T-helper 1 cell treated with Interleukin-12 subunit alpha and Interleukin-12 subunit beta and Interleukin-4 antibody, amounts not matched to agents 30 μg/mL and 1 μg/mL, for 36 hours (primary cell): ENCODE measurements at regions not wholly inside any gene's neighbourhood (a gene's known extent, or its start where the extent isn't known, plus 50 kb on each side); places are given as distances from the start of the nearest gene placed in this dataset.
"Not testable (repeated sequence)": the region's sequence is repeated elsewhere in the genome, so short reads cannot be mapped to it uniquely, and the experiment has no call there.

Source experiments
- H3K27ac Mint-ChIP-seq: one replicate; pipeline ENCODE4 v1.8.0; 2021; ENCODE audit warnings: mild to moderate bottlenecking, mixed read lengths
- H3K27me3 Mint-ChIP-seq: one replicate; pipeline ENCODE4 v1.8.0; 2021; ENCODE audit warnings: low read depth, mixed read lengths
- H3K36me3 Mint-ChIP-seq: one replicate; pipeline ENCODE4 v1.8.0; 2021; ENCODE audit warnings: low read depth, mixed read lengths
- H3K4me1 Mint-ChIP-seq: one replicate; pipeline ENCODE4 v1.8.0; 2021; ENCODE audit warnings: low read depth, mixed read lengths
- H3K4me3 Mint-ChIP-seq: one replicate; pipeline ENCODE4 v1.8.0; 2021; ENCODE audit warnings: mild to moderate bottlenecking, moderate library complexity, mixed read lengths
- H3K9me3 Mint-ChIP-seq: one replicate; pipeline ENCODE4 v1.8.0; 2021; ENCODE audit warnings: mixed read lengths

GRCh38 chr9:40910995-40911394 lies 217.5 kb downstream of the FOXD4L6 start:
- H3K4me3 Mint-ChIP-seq, H3K27me3 Mint-ChIP-seq, H3K27ac Mint-ChIP-seq, H3K36me3 Mint-ChIP-seq, H3K4me1 Mint-ChIP-seq: not testable (repeated sequence)
- peaks cover 89% of the 10 kb centered on the region for H3K9me3 Mint-ChIP-seq

DNA sequence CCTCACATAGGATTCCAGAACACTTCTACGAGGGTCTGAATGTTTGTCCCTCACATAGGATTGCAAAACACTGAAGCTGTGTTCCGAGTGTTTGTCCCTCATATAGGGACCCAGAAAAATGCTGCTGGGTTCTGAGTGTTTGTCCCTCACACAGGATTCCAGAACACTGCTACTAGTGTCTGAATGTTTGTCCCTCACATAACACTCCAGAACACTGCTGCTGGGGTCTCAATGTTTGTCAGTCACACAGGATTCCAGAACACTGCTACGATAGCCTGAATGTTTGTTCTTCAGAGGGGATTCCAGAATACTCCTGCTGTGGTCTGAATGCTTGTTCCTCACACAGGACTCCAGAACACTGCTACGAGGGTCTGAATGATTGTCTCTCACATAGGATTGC lies 218.7 kb downstream of the FOXD4L6 start:
- no peaks in the 10 kb centered on the region for H3K4me1 Mint-ChIP-seq
- no peaks in the 10 kb centered on the region for H3K27me3 Mint-ChIP-seq
- H3K9me3 Mint-ChIP-seq = peaks cover 89% of the 10 kb centered on the region
- peaks cover 3% of the 10 kb centered on the region for H3K36me3 Mint-ChIP-seq
- H3K27ac Mint-ChIP-seq = no peak overlapping the region
- no peak overlapping the region for H3K4me3 Mint-ChIP-seq

GRCh38 chr9:40909111-40909510 lies 219.4 kb downstream of the FOXD4L6 start:
- peaks cover 89% of the 10 kb centered on the region for H3K9me3 Mint-ChIP-seq
- H3K4me1 Mint-ChIP-seq, H3K27ac Mint-ChIP-seq, H3K27me3 Mint-ChIP-seq, H3K36me3 Mint-ChIP-seq, H3K4me3 Mint-ChIP-seq: not testable (repeated sequence)

DNA sequence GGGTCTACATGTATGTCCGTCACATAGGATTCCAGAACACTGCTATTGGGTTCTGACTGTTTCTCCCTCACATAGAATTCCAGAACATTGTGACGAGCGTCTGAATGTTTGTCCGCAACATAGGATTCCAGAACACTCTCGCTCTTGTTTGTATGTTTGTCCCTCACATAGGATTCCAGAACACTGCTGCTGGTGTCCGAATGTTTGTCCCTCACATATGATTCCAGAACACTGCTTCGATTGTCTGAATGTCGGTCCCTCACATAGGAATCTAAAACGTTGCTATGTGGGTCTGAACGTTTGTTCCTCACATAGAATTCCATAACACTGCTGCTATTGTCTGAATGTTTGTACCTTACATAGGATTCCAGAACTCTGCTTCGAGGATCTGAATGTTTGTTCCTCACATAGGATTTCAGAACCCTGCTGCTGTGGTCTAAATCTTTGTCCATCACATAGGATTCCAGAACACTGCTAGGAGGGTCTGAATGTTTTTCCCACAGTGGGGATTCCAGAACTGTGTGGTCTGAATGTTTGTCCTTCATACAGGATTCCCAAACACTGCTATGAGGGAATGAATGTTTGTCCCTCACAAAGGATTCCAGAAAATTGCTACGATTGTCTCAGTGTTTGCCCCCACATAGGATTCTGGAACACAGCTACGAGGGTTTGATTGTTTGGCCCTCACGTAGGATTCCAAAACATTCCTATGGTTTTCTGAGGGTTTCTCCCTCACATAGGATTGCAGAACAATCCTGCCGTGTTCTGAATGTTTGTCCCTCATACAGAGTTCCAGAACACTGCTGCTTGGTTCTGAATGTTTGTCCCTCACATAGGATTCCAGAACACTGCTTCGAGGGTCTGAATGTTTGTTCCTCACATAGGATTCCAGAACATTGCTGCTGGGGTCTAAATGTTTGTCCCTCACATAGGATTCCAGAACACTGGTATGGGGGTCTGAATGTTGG lies 220.5 kb downstream of the FOXD4L6 start:
- no peak overlapping the region for H3K27ac Mint-ChIP-seq
- peaks cover 3% of the 10 kb centered on the region for H3K36me3 Mint-ChIP-seq
- H3K4me3 Mint-ChIP-seq = no peak overlapping the region
- no peaks in the 10 kb centered on the region for H3K27me3 Mint-ChIP-seq
- no peaks in the 10 kb centered on the region for H3K4me1 Mint-ChIP-seq
- H3K9me3 Mint-ChIP-seq = peaks cover 87% of the 10 kb centered on the region

DNA sequence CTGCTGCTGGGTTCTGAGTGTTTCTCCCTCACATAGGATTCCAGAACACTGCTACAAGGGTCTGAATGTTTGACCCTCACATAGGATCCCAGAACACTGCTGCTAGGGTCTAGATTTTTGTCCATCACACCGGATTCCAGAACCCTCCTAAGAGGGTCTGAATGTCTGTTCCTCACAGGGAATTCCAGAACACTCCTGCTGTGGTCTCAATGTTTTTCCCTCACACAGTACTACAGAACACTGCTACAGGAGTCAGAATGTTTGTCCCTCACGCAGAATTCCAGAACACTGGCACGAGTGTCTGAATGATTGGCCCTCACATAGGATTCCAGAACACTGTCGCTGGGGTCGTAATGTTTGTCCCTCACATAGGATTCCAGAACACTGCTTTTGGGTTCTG lies 221.6 kb downstream of the FOXD4L6 start:
- H3K27me3 Mint-ChIP-seq, H3K27ac Mint-ChIP-seq, H3K4me3 Mint-ChIP-seq, H3K4me1 Mint-ChIP-seq, H3K36me3 Mint-ChIP-seq: not testable (repeated sequence)
- H3K9me3 Mint-ChIP-seq = peaks cover 88% of the 10 kb centered on the region

GRCh38 chr9:40892315-40892714 lies 236.2 kb downstream of the FOXD4L6 start:
- not testable (repeated sequence) for H3K4me3 Mint-ChIP-seq, H3K36me3 Mint-ChIP-seq

GRCh38 chr9:40885858-40886257 lies 242.6 kb downstream of the FOXD4L6 start:
- H3K36me3 Mint-ChIP-seq, H3K27me3 Mint-ChIP-seq, H3K27ac Mint-ChIP-seq, H3K4me3 Mint-ChIP-seq, H3K4me1 Mint-ChIP-seq: not testable (repeated sequence)
- peaks cover 82% of the 10 kb centered on the region for H3K9me3 Mint-ChIP-seq

More at GRCh38 chr9:40892315-40892714, 236.2 kb downstream of the FOXD4L6 start:
- H3K27ac Mint-ChIP-seq, H3K27me3 Mint-ChIP-seq, H3K4me1 Mint-ChIP-seq: not testable (repeated sequence)
- H3K9me3 Mint-ChIP-seq = peaks cover 91% of the 10 kb centered on the region

- H3K4me3 Mint-ChIP-seq = not testable (repeated sequence)
Observed at GRCh38 chr9:40884902-40885490, 243.5 kb downstream of the FOXD4L6 start.

GRCh38 chr9:40884072-40884901 lies 244.2 kb downstream of the FOXD4L6 start:
- no peaks in the 10 kb centered on the region for H3K4me1 Mint-ChIP-seq
- peaks cover 2% of the 10 kb centered on the region for H3K36me3 Mint-ChIP-seq
- H3K4me3 Mint-ChIP-seq = no peak overlapping the region
- H3K27ac Mint-ChIP-seq = no peak overlapping the region
- H3K27me3 Mint-ChIP-seq = no peaks in the 10 kb centered on the region
- peaks cover 89% of the 10 kb centered on the region for H3K9me3 Mint-ChIP-seq

More at GRCh38 chr9:40884902-40885490, 243.5 kb downstream of the FOXD4L6 start:
- not testable (repeated sequence) for H3K27me3 Mint-ChIP-seq, H3K27ac Mint-ChIP-seq, H3K36me3 Mint-ChIP-seq, H3K4me1 Mint-ChIP-seq
- H3K9me3 Mint-ChIP-seq = peaks cover 84% of the 10 kb centered on the region

- not testable (repeated sequence) for H3K27me3 Mint-ChIP-seq, H3K36me3 Mint-ChIP-seq, H3K4me1 Mint-ChIP-seq, H3K27ac Mint-ChIP-seq, H3K4me3 Mint-ChIP-seq
- peaks cover 85% of the 10 kb centered on the region for H3K9me3 Mint-ChIP-seq
Observed at GRCh38 chr9:40883423-40884071, 244.9 kb downstream of the FOXD4L6 start.

DNA sequence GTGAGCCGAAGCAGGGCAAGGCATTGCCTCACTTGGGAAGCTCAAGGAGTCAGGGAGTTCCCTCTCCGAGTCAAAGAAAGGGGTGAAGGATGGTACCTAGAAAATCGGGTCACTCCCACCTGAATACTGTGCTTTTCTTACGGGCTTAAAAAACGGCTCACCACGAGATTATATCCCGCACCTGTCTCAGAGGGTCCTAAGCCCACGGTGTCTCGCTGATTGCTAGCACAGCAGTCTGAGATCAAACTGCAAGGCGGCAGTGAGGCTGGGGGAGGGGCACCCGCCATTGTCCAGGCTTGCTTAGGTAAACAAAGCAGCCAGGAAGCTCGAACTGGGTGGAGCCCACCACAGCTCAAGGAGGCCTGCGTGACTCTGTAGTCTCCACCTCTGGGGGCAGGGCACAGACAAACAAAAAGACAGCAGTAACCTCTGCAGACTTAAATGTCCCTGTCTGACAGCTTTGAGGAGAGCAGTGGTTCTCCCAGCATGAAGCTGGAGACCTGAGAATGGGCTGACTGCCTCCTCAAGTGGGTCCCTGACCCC lies 254.7 kb downstream of the FOXD4L6 start:
- peaks cover 75% of the 10 kb centered on the region for H3K9me3 Mint-ChIP-seq
- not testable (repeated sequence) for H3K27ac Mint-ChIP-seq, H3K36me3 Mint-ChIP-seq, H3K4me3 Mint-ChIP-seq, H3K4me1 Mint-ChIP-seq, H3K27me3 Mint-ChIP-seq

- peaks cover 60% of the 10 kb centered on the region for H3K9me3 Mint-ChIP-seq
Observed at GRCh38 chr9:40868437-40868836, 260.0 kb downstream of the FOXD4L6 start.

More at GRCh38 chr9:40868437-40868836, 260.0 kb downstream of the FOXD4L6 start:
- H3K4me3 Mint-ChIP-seq, H3K27ac Mint-ChIP-seq, H3K4me1 Mint-ChIP-seq, H3K27me3 Mint-ChIP-seq, H3K36me3 Mint-ChIP-seq: not testable (repeated sequence)
